DOHH2 (cell line): ENCODE measurements at regions not wholly inside any gene's neighbourhood (a gene's known extent, or its start where the extent isn't known, plus 50 kb on each side); places are given as distances from the start of the nearest gene placed in this dataset.

Source experiments
- H3F3A ChIP-seq: fragments of 200-600 bp; sonication (generic), shearing (Covaris generic); 2 replicates; pipeline ENCODE4 v1.6.0; 2016; ENCODE audit warnings: antibody characterized with exemption, mild to moderate bottlenecking; ENCODE audit not compliant: control insufficient read depth, insufficient read depth
- H3K27ac ChIP-seq: fragments of 200-600 bp; sonication (generic); 2 replicates; pipeline ENCODE4 v1.5.1; 2014; ENCODE audit warnings: low read depth, mild to moderate bottlenecking, low read length, moderate library complexity
- H3K27me3 ChIP-seq: fragments of 200-600 bp; sonication (generic); 2 replicates; pipeline ENCODE4 v1.6.1; 2014; ENCODE audit warnings: mild to moderate bottlenecking, low read length, mixed read lengths; ENCODE audit not compliant: control insufficient read depth
- H3K36me3 ChIP-seq: fragments of 200-600 bp; sonication (generic); 2 replicates; pipeline ENCODE4 v1.6.1; 2014; ENCODE audit warnings: mild to moderate bottlenecking, low read length, moderate library complexity, mixed read lengths; ENCODE audit not compliant: control insufficient read depth
- H3K4me1 ChIP-seq: fragments of 200-600 bp; sonication (generic); 2 replicates; pipeline ENCODE4 v1.6.1; 2014; ENCODE audit warnings: mild to moderate bottlenecking, low read length, mixed read lengths; ENCODE audit not compliant: control insufficient read depth
- H3K4me2 ChIP-seq: fragments of 200-600 bp; sonication (generic); 2 replicates; pipeline ENCODE4 v1.6.0; 2014; ENCODE audit warnings: mild to moderate bottlenecking, low read length, moderate library complexity
- H3K4me3 ChIP-seq: fragments of 200-600 bp; sonication (generic); 2 replicates; pipeline ENCODE4 v1.5.1; 2014; ENCODE audit warnings: mild to moderate bottlenecking, low read length, mixed read lengths
- H3K79me2 ChIP-seq: fragments of 200-600 bp; sonication (generic); 2 replicates; pipeline ENCODE4 v1.6.1; 2014; ENCODE audit warnings: mild to moderate bottlenecking, low read length, mixed read lengths; ENCODE audit not compliant: control insufficient read depth
- H3K9me2 ChIP-seq: fragments of 200-600 bp; sonication (generic); replicated peaks from 2 replicates; pipeline ENCODE4 v1.6.1; 2014; ENCODE audit warnings: mild to moderate bottlenecking, low read length, mixed read lengths; ENCODE audit not compliant: control insufficient read depth
- H3K9me3 ChIP-seq: fragments of 200-600 bp; sonication (generic); 2 replicates; pipeline ENCODE4 v1.6.1; 2014; ENCODE audit warnings: antibody characterized with exemption, low read length, mixed read lengths; ENCODE audit not compliant: control insufficient read depth, insufficient read depth
- H4K20me1 ChIP-seq: fragments of 200-600 bp; sonication (generic); 2 replicates; pipeline ENCODE4 v1.6.0; 2014; ENCODE audit warnings: low read depth, mild to moderate bottlenecking, antibody characterized with exemption, low read length, moderate library complexity; ENCODE audit not compliant: control insufficient read depth, insufficient read depth
- EZH2phosphoT487 ChIP-seq: fragments of 200-600 bp; sonication (generic); IDR thresholded peaks from 2 replicates; pipeline ENCODE4 v1.6.1; 2017; ENCODE audit warnings: borderline replicate concordance, mild to moderate bottlenecking, antibody characterized with exemption, low read length, moderate library complexity, mixed read lengths
- TF ChIP-seq, protein P1 (sequence below): fragments of 200-600 bp; sonication (generic); IDR thresholded peaks from one replicate; pipeline ENCODE4 v1.5.1; 2014; ENCODE audit warnings: antibody characterized with exemption, mild to moderate bottlenecking, low read depth, low read length; ENCODE audit not compliant: poor library complexity, severe bottlenecking

DNA sequence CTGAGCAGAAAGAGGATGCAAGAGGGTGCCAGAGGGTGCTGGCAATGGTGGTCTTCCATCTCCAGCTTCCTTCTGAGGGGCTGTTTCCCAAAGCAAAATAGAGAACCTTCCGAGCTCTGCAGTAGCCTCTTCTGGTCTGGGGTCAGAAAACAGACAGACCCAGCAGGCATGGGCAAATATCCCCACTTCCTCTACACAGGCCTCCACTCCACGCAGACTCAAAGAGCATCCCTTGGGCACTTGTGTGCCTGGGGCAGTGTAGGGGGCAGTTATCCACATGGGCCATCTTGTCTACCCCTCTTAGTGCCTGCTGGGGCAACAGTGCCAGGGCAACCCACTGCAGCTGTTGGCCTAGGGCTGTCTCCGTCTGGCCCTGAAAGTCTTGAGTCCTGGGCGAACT, 231.9 kb downstream of the TTC8 start:
- Histone ChIP-seq H3K4me2 (no peak overlapping the region), H3K27ac (no peak overlapping the region), H3F3A (no peaks in the 10 kb centered on the region), H3K4me3 (no peak overlapping the region), H3K4me1 (no peaks in the 10 kb centered on the region), H3K9me2 (no peaks in the 10 kb centered on the region), H4K20me1 (no peaks in the 10 kb centered on the region), H3K79me2 (no peaks in the 10 kb centered on the region), H3K9me3 (no peaks in the 10 kb centered on the region), H3K27me3 (no peaks in the 10 kb centered on the region), H3K36me3 (no peaks in the 10 kb centered on the region)
- TF ChIP-seq EZH2phosphoT487 = no peak
- TF ChIP-seq, protein P1, sequence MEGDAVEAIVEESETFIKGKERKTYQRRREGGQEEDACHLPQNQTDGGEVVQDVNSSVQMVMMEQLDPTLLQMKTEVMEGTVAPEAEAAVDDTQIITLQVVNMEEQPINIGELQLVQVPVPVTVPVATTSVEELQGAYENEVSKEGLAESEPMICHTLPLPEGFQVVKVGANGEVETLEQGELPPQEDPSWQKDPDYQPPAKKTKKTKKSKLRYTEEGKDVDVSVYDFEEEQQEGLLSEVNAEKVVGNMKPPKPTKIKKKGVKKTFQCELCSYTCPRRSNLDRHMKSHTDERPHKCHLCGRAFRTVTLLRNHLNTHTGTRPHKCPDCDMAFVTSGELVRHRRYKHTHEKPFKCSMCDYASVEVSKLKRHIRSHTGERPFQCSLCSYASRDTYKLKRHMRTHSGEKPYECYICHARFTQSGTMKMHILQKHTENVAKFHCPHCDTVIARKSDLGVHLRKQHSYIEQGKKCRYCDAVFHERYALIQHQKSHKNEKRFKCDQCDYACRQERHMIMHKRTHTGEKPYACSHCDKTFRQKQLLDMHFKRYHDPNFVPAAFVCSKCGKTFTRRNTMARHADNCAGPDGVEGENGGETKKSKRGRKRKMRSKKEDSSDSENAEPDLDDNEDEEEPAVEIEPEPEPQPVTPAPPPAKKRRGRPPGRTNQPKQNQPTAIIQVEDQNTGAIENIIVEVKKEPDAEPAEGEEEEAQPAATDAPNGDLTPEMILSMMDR = no peak

GRCh38 chr14:89058697-89059096, 234.2 kb downstream of the TTC8 start:
- Histone ChIP-seq H3K4me2 (no peak overlapping the region), H3K36me3 (no peaks in the 10 kb centered on the region), H3F3A (no peaks in the 10 kb centered on the region), H3K9me3 (no peaks in the 10 kb centered on the region), H3K9me2 (no peaks in the 10 kb centered on the region), H3K27me3 (no peaks in the 10 kb centered on the region), H3K4me3 (no peak overlapping the region), H4K20me1 (no peaks in the 10 kb centered on the region), H3K4me1 (no peaks in the 10 kb centered on the region), H3K79me2 (no peaks in the 10 kb centered on the region), H3K27ac (no peak overlapping the region)
- TF ChIP-seq, protein P1 = no peak
- TF ChIP-seq EZH2phosphoT487 = no peak

- H3K4me2 ChIP-seq = no peak overlapping the region
- H3K4me3 ChIP-seq = no peak overlapping the region
- H4K20me1 ChIP-seq = no peaks in the 10 kb centered on the region
- H3K79me2 ChIP-seq = no peaks in the 10 kb centered on the region
- H3K27ac ChIP-seq = no peak overlapping the region
- H3K36me3 ChIP-seq = no peaks in the 10 kb centered on the region
- H3K4me1 ChIP-seq = no peaks in the 10 kb centered on the region
- no peaks in the 10 kb centered on the region for H3K9me2 ChIP-seq
- H3K9me3 ChIP-seq = no peaks in the 10 kb centered on the region
- TF ChIP-seq, protein P1 = no peak
- TF ChIP-seq EZH2phosphoT487 = no peak
- no peaks in the 10 kb centered on the region for H3K27me3 ChIP-seq
- no peaks in the 10 kb centered on the region for H3F3A ChIP-seq
Measured at GRCh38 chr14:89060191-89060590, 235.7 kb downstream of the TTC8 start.

DNA sequence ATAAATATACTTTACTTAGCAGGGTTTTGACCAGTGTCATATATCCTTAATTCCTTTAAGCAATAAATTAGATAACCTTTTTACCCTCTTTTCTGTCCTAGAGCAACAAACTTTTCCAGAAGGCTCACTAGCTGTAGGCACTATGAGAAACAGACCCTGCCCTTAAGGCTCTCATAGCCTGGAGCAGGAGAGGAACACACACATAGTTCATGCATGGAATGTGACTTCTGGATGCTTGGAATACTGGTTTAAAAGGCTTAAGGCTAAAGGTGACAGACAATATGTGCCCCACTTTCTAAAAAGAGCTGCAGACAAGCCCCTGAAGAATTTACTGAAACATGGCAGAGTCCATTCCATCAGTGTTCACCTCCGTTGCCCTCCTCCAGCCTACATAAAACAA, 237.2 kb downstream of the TTC8 start:
- no peaks in the 10 kb centered on the region for H3K9me2 ChIP-seq
- no peak overlapping the region for H3K27ac ChIP-seq
- no peaks in the 10 kb centered on the region for H3K79me2 ChIP-seq
- no peaks in the 10 kb centered on the region for H4K20me1 ChIP-seq
- H3K4me2 ChIP-seq = no peak overlapping the region
- no peaks in the 10 kb centered on the region for H3K9me3 ChIP-seq
- no peaks in the 10 kb centered on the region for H3K4me1 ChIP-seq
- H3K4me3 ChIP-seq = no peak overlapping the region
- H3K27me3 ChIP-seq = no peaks in the 10 kb centered on the region
- H3K36me3 ChIP-seq = no peaks in the 10 kb centered on the region
- H3F3A ChIP-seq = no peaks in the 10 kb centered on the region
- no peak for TF ChIP-seq EZH2phosphoT487
- TF ChIP-seq, protein P1 = no peak
